Naive thymus-derived CD4-positive, alpha-beta T cell (primary cell): ENCODE measurements at regions not wholly inside any gene's neighbourhood (a gene's known extent, or its start where the extent isn't known, plus 50 kb on each side); places are given as distances from the start of the nearest gene placed in this dataset.

Experiments
- ATAC-seq: fragments of 150-1000 bp; cut with Tn5 transposase; 2 replicates; pipeline ENCODE4 v1.10.0; 2021; ENCODE audit warnings: mild to moderate bottlenecking, moderate library complexity
- CTCF ChIA-PET: fragments of 350-600 bp; sonication (Branson Sonifier 250); formaldehyde crosslinking; loops from one replicate; lab custom pipeline; 2021; ENCODE audit warnings: antibody characterized with exemption; lab: Charles Lee
- POLR2A ChIA-PET: fragments of 350-600 bp; sonication (Branson Sonifier 250); formaldehyde crosslinking; loops from one replicate; lab custom pipeline; 2021; ENCODE audit warnings: antibody characterized with exemption, inconsistent platforms; lab: Charles Lee
- DNase-seq, 9 donors: peaks; one replicate each; pipeline versions ENCODE4 v3.0.0 to v3.0.0-alpha.2; 2020 to 2022; ENCODE audit warnings: mixed read lengths in 1 of 9
- H3K27ac ChIP-seq: one replicate; pipeline ENCODE4 v1.7.0; 2013; ENCODE audit warnings: mild to moderate bottlenecking, low read depth, low read length, moderate library complexity
- H3K27me3 ChIP-seq, 2 donors: one replicate each; pipeline ENCODE4 v1.7.0; 2013; ENCODE audit warnings: low read length in 2 of 2, mild to moderate bottlenecking in 2 of 2, moderate library complexity in 2 of 2; ENCODE audit not compliant: control insufficient read depth in 2 of 2, insufficient read depth in 2 of 2
- H3K36me3 ChIP-seq, 3 experiments: 1 replicate in 2 of 3; 2 replicates in 1 of 3; pipeline ENCODE4 v1.7.0; 2013; ENCODE audit warnings: low read length in 3 of 3, mild to moderate bottlenecking in 3 of 3, moderate library complexity in 1 of 3; ENCODE audit not compliant: insufficient read depth in 3 of 3, control insufficient read depth in 2 of 3
- H3K4me1 ChIP-seq, 2 donors: one replicate each; pipeline ENCODE4 v1.7.0; 2013; ENCODE audit warnings: low read length in 2 of 2, mild to moderate bottlenecking in 2 of 2, moderate library complexity in 1 of 2; ENCODE audit not compliant: control insufficient read depth in 2 of 2, insufficient read depth in 2 of 2
- H3K4me3 ChIP-seq: 2 replicates; pipeline ENCODE4 v1.7.0; 2013; ENCODE audit warnings: mild to moderate bottlenecking, low read length
- H3K9me3 ChIP-seq, 3 experiments: 1 replicate in 2 of 3; 2 replicates in 1 of 3; pipeline ENCODE4 v1.7.0; 2013; ENCODE audit warnings: low read length in 3 of 3; ENCODE audit not compliant: control insufficient read depth in 2 of 3
- H3K27ac Mint-ChIP-seq, 9 donors: one replicate each; pipeline ENCODE4 v1.8.0; 2020 to 2022; ENCODE audit warnings: mixed read lengths in 9 of 9, mild to moderate bottlenecking in 8 of 9, moderate library complexity in 5 of 9, inconsistent platforms in 2 of 9
- H3K27me3 Mint-ChIP-seq, 5 donors: one replicate each; pipeline ENCODE4 v1.8.0; 2021 to 2022; ENCODE audit warnings: mixed read lengths in 5 of 5, mild to moderate bottlenecking in 1 of 5
- H3K36me3 Mint-ChIP-seq, 5 donors: one replicate each; pipeline ENCODE4 v1.8.0; 2020 to 2022; ENCODE audit warnings: mixed read lengths in 5 of 5, mild to moderate bottlenecking in 3 of 5, inconsistent platforms in 1 of 5
- H3K4me1 Mint-ChIP-seq, 7 donors: one replicate each; pipeline ENCODE4 v1.8.0; 2020 to 2022; ENCODE audit warnings: mixed read lengths in 7 of 7, mild to moderate bottlenecking in 3 of 7, inconsistent platforms in 1 of 7
- H3K4me3 Mint-ChIP-seq, 10 donors: one replicate each; pipeline ENCODE4 v1.8.0; 2020 to 2022; ENCODE audit warnings: mild to moderate bottlenecking in 10 of 10, mixed read lengths in 10 of 10, moderate library complexity in 6 of 10, inconsistent platforms in 2 of 10
- H3K9me3 Mint-ChIP-seq, 11 donors: one replicate each; pipeline ENCODE4 v1.8.0; 2020 to 2022; ENCODE audit warnings: mixed read lengths in 11 of 11, mild to moderate bottlenecking in 4 of 11, inconsistent platforms in 1 of 11, moderate library complexity in 1 of 11
- intact Hi-C, 2 donors: fragments of 100-400 bp; cut with micrococcal nuclease; formaldehyde crosslinking; loops; one replicate each; pipeline ENCODE4 v1.15.1; 2023

DNA sequence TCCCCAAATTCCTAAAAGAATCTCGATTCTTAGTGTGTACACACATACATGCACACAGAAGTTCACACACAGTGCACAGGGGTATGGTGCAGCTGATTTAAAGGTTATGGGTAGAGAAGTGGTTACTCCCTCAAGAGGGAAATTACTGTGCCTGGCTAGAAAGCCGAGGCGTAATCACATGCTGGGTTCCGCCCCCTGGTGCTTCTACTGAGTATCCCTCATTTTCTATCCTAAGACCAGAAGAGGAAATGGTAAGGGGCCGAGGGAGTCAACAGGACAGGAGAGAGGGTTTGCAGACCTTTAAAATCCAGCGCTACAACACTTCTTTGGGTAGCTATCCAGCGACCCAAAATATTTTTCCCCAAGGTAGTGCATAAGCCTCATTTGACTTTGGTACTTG is 147.3 kb upstream of the TMEM196 start:
- Mint-ChIP-seq H3K27me3 (peaks cover 0 to 2% (median 0%) of the 10 kb centered on the region in 5 donors), H3K4me3 (no peak overlapping the region), H3K36me3 (no peaks in the 10 kb centered on the region), H3K27ac (no peak overlapping the region), H3K9me3 (peaks cover 0 to 4% (median 0%) of the 10 kb centered on the region in 11 donors), H3K4me1 (no peaks in the 10 kb centered on the region)
- no peaks in the 10 kb centered on the region for H3K27me3 ChIP-seq
- H3K4me3 ChIP-seq = no peak overlapping the region
- intact Hi-C loops = no loop called here
- ATAC-seq (no peak), DNase-seq (no peak)
- ChIA-PET POLR2A (no interaction called here), CTCF (no interaction called here)
- no peak overlapping the region for H3K27ac ChIP-seq
- H3K36me3 ChIP-seq = no peaks in the 10 kb centered on the region
- H3K4me1 ChIP-seq = no peaks in the 10 kb centered on the region
- no peaks in the 10 kb centered on the region for H3K9me3 ChIP-seq

DNA sequence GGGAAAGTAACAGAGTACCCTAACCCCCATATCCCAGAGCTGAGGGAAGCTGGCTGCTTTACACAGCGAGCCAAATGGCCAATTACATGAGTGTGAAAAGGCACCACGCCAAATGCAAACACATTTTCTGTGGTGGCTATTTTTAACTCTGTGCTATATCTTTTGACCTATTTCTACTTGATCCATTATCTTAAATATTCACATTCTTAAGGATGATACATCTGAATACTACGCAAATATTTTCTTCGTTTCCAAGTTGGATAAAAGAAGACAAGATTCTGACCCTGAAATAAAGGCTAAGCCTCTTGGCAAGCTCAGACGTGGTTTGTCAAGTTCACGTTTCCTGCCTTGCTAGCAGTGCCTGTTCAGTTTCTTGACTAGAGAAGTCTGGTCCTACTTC is 146.7 kb upstream of the TMEM196 start:
- Histone ChIP-seq H3K4me1 (no peaks in the 10 kb centered on the region), H3K27ac (no peak overlapping the region), H3K4me3 (no peak overlapping the region), H3K27me3 (no peaks in the 10 kb centered on the region), H3K9me3 (no peaks in the 10 kb centered on the region), H3K36me3 (no peaks in the 10 kb centered on the region)
- DNase-seq (no peak), ATAC-seq (no peak)
- intact Hi-C loops = no loop called here
- H3K4me1 Mint-ChIP-seq = no peaks in the 10 kb centered on the region
- H3K27me3 Mint-ChIP-seq = peaks cover 0 to 2% (median 0%) of the 10 kb centered on the region in 5 donors
- no peak overlapping the region for H3K27ac Mint-ChIP-seq
- ChIA-PET CTCF (no interaction called here), POLR2A (no interaction called here)
- no peak overlapping the region for H3K4me3 Mint-ChIP-seq
- peaks cover 0 to 4% (median 0%) of the 10 kb centered on the region in 11 donors for H3K9me3 Mint-ChIP-seq
- H3K36me3 Mint-ChIP-seq = no peaks in the 10 kb centered on the region

DNA sequence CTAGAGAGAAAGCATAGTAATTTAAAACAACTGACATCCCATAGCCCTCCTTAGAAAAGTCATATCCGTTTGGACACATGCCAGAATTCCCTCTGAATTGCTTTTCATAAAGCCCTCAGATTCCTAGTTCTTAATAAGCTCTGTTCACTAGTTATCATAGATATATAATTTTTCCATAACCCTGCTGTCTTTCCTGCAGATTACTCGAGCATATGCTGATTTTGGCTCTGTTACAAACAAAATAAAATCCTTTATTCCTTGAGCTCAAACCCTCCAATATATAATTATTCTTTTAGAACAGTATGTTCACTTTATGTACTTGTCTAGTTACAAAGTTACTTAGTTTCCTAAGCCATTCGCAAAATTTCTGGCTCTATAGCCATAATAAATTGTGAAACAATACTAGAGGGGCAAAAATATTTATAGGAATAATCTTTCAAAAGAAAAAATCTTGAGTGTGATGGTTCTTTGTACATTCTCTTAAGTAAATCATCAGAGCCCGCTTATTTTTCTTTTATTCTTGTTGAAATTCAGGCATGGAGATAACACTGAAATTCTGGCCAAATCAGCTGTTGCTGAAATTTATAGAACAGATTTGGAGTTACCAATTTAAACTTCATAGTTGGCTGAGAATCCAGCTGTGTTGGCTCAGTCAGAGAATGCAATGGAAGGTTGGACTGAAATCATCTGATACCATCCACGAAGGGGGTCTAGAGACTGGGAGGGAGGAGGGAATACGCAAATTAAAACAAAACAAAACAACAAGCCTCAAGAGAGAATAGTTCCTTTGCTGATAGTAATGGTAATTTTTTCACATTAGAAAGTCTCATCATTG is 146.1 kb upstream of the TMEM196 start:
- CTCF ChIA-PET = no interaction called here
- no peaks in the 10 kb centered on the region for H3K36me3 Mint-ChIP-seq
- no peaks in the 10 kb centered on the region for H3K27me3 ChIP-seq
- no peaks in the 10 kb centered on the region for H3K9me3 ChIP-seq
- H3K4me3 ChIP-seq = no peak overlapping the region
- DNase-seq (no peak), ATAC-seq (no peak)
- H3K9me3 Mint-ChIP-seq = peaks cover 0 to 4% (median 0%) of the 10 kb centered on the region in 11 donors
- no peaks in the 10 kb centered on the region for H3K4me1 ChIP-seq
- no peaks in the 10 kb centered on the region for H3K4me1 Mint-ChIP-seq
- H3K4me3 Mint-ChIP-seq = no peak overlapping the region
- H3K27ac ChIP-seq = no peak overlapping the region
- H3K36me3 ChIP-seq = no peaks in the 10 kb centered on the region
- intact Hi-C loops = no loop called here
- no peak overlapping the region for H3K27ac Mint-ChIP-seq
- POLR2A ChIA-PET = no interaction called here
- H3K27me3 Mint-ChIP-seq = peaks cover 0 to 2% (median 0%) of the 10 kb centered on the region in 5 donors

DNA sequence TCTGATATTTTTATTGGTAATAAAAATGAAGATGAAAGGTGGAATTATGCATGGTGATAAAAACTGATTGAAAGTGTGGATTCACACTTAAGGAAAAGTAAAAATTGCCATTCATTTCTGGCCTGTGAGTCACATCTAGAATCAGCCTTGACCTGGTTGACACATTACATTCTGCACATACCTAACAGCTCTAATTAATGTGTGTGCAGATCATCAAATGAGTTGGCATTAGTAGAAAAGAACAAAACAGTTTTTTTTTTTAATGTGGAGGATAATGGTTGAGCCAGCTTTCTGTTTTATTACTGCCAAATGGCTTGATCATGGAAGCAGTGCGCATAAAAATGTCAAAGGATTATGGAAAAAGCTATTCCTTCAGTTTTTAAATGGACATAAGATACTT is 142.6 kb upstream of the TMEM196 start:
- Mint-ChIP-seq H3K4me3 (no peak overlapping the region), H3K36me3 (no peaks in the 10 kb centered on the region), H3K27ac (no peak overlapping the region), H3K27me3 (peaks cover 0 to 2% (median 0%) of the 10 kb centered on the region in 5 donors), H3K4me1 (no peaks in the 10 kb centered on the region), H3K9me3 (peaks cover 0 to 1% (median 0%) of the 10 kb centered on the region in 11 donors)
- DNase-seq (no peak), ATAC-seq (no peak)
- Histone ChIP-seq H3K4me1 (no peaks in the 10 kb centered on the region), H3K36me3 (no peaks in the 10 kb centered on the region), H3K27me3 (no peaks in the 10 kb centered on the region), H3K27ac (no peak overlapping the region), H3K9me3 (no peaks in the 10 kb centered on the region), H3K4me3 (no peak overlapping the region)
- POLR2A ChIA-PET = no interaction called here
- CTCF ChIA-PET = no interaction called here
- intact Hi-C loops = no loop called here

DNA sequence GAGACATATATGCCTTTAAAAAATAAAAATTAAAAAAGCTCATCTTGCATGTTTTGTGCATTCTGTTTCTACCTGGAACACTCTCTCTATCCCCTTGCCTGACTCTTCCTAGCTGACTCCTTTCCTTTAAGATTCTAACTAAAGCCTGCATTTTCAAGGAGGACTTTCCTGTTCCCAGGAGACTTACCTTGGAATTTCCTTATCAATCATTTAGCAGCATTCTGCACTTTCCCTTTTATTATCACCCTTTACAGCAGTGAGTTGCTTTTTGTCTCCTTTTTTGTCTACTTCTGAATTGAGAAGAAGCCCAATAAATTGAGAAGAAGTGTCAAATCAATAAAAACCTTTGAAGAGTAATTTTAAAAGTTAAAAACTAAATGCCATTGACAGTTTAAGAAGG is 142.2 kb upstream of the TMEM196 start:
- Mint-ChIP-seq H3K27me3 (peaks cover 0 to 2% (median 0%) of the 10 kb centered on the region in 5 donors), H3K9me3 (peaks cover 0 to 1% (median 0%) of the 10 kb centered on the region in 11 donors), H3K4me1 (no peaks in the 10 kb centered on the region), H3K4me3 (no peak overlapping the region), H3K36me3 (no peaks in the 10 kb centered on the region), H3K27ac (no peak overlapping the region)
- no peaks in the 10 kb centered on the region for H3K4me1 ChIP-seq
- H3K27me3 ChIP-seq = no peaks in the 10 kb centered on the region
- no peak overlapping the region for H3K27ac ChIP-seq
- H3K36me3 ChIP-seq = no peaks in the 10 kb centered on the region
- intact Hi-C loops = no loop called here
- ChIA-PET CTCF (no interaction called here), POLR2A (no interaction called here)
- DNase-seq (no peak), ATAC-seq (no peak)
- H3K9me3 ChIP-seq = no peaks in the 10 kb centered on the region
- no peak overlapping the region for H3K4me3 ChIP-seq

DNA sequence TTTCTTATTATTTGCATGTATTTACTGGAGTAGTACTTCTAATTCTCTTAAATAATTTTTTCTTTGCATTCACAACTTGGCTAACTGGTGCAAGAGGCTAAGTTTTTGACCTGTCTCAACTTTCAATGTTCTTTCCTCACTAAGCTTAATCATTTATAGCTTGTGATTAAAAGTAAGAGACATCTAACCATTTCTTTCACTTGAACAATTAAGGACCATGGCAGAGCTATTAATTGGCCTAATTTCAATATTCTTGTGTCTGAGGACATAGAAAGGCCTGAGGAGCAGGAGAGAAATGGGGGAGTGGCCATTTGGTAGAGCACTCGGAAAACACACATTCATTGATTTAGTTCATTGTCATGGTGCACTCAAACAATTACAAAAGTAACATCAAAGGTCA is 141.4 kb upstream of the TMEM196 start:
- no peak for ATAC-seq
- peaks cover 0 to 2% (median 0%) of the 10 kb centered on the region in 5 donors for H3K27me3 Mint-ChIP-seq

DNA sequence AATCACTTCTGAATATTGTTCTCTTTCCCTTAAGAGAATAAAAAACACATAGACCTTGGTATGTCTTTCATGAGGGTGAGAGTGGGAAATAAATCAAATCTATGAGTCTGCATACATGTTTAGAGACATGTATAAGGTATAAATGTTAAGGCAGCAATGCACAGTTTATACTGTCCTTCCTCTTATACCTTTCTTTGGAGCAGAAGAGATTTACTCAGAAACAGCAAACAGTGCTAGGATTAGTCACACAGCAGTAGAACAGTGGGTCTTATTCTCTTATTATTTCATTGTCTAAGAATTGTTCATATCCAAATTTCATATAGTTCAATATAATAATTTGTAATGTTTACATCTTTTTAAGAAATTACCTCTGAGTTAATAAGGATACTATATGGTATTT is 126.7 kb upstream of the TMEM196 start:
- Histone ChIP-seq H3K9me3 (no peaks in the 10 kb centered on the region), H3K36me3 (no peaks in the 10 kb centered on the region), H3K4me3 (no peak overlapping the region), H3K27me3 (no peaks in the 10 kb centered on the region), H3K27ac (no peak overlapping the region), H3K4me1 (no peaks in the 10 kb centered on the region)
- no peak for DNase-seq
- peaks cover 0 to 20% (median 9%) of the 10 kb centered on the region in 11 donors for H3K9me3 Mint-ChIP-seq
- H3K27me3 Mint-ChIP-seq = no peaks in the 10 kb centered on the region
- H3K4me3 Mint-ChIP-seq = no peak overlapping the region
- intact Hi-C loops = no loop called here
- no peaks in the 10 kb centered on the region for H3K4me1 Mint-ChIP-seq
- H3K27ac Mint-ChIP-seq = no peak overlapping the region
- POLR2A ChIA-PET = no interaction called here
- CTCF ChIA-PET = no interaction called here
- no peaks in the 10 kb centered on the region for H3K36me3 Mint-ChIP-seq
- ATAC-seq = no peak

More for the DNA sequence above, 141.4 kb upstream of the TMEM196 start:
- Mint-ChIP-seq H3K27ac (no peak overlapping the region), H3K4me3 (no peak overlapping the region), H3K9me3 (peaks cover 0 to 1% (median 0%) of the 10 kb centered on the region in 11 donors), H3K36me3 (no peaks in the 10 kb centered on the region), H3K4me1 (no peaks in the 10 kb centered on the region)
- Histone ChIP-seq H3K27me3 (no peaks in the 10 kb centered on the region), H3K9me3 (no peaks in the 10 kb centered on the region), H3K27ac (no peak overlapping the region), H3K36me3 (no peaks in the 10 kb centered on the region), H3K4me3 (no peak overlapping the region), H3K4me1 (no peaks in the 10 kb centered on the region)
- ChIA-PET POLR2A (no interaction called here), CTCF (no interaction called here)
- intact Hi-C loops = no loop called here
- no peak for DNase-seq
